GM12872 (cell line): ENCODE measurements at regions not wholly inside any gene's neighbourhood (a gene's known extent, or its start where the extent isn't known, plus 50 kb on each side); places are given as distances from the start of the nearest gene placed in this dataset.

ENCODE experiments used
- TF ChIP-seq, protein P1 (sequence below): IDR thresholded peaks from 3 replicates; pipeline ENCODE4 v1.5.1; 2011; ENCODE audit warnings: low read depth, mild to moderate bottlenecking, low read length, moderate library complexity; ENCODE audit not compliant: insufficient read depth

DNA sequence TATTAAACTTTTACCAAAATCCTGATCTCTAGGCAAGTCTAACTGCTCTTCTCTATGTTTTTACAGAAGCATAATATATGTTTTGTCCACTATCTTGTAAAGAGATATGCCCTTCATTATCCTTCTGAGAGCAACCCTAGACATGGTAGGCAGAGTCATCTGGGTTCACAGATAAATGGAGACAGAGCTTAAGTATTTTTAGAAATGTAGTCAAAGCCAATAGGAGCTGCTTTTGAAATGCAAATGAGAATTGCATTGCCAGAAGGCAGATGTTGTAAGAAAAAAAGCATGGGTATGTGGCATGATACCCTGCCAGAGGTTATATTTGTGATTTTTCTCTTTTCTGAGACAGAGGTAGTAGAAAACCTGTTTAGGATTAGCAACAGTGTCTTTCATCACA is 964.8 kb downstream of the SORCS3 start:
- TF ChIP-seq, protein P1, sequence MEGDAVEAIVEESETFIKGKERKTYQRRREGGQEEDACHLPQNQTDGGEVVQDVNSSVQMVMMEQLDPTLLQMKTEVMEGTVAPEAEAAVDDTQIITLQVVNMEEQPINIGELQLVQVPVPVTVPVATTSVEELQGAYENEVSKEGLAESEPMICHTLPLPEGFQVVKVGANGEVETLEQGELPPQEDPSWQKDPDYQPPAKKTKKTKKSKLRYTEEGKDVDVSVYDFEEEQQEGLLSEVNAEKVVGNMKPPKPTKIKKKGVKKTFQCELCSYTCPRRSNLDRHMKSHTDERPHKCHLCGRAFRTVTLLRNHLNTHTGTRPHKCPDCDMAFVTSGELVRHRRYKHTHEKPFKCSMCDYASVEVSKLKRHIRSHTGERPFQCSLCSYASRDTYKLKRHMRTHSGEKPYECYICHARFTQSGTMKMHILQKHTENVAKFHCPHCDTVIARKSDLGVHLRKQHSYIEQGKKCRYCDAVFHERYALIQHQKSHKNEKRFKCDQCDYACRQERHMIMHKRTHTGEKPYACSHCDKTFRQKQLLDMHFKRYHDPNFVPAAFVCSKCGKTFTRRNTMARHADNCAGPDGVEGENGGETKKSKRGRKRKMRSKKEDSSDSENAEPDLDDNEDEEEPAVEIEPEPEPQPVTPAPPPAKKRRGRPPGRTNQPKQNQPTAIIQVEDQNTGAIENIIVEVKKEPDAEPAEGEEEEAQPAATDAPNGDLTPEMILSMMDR = no peak

DNA sequence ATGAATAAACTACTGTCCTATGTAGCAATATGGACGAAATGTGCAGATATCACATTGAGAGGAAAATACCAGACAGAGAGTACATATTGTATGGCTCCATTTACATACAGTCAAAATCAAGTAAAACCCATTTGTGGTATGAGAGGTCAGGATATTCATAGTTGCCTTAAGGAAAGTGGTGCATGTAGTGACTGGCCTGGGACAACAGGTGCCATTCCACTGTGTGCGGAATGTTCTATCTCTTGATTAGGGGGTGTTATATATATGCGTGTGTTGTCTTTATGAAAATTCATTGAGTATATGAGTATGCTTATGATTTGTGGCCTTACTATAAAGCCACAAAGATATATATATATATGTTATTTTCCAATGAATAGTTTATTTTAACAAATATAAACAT is 964.0 kb downstream of the SORCS3 start:
- TF ChIP-seq, protein P1 = no peak

DNA sequence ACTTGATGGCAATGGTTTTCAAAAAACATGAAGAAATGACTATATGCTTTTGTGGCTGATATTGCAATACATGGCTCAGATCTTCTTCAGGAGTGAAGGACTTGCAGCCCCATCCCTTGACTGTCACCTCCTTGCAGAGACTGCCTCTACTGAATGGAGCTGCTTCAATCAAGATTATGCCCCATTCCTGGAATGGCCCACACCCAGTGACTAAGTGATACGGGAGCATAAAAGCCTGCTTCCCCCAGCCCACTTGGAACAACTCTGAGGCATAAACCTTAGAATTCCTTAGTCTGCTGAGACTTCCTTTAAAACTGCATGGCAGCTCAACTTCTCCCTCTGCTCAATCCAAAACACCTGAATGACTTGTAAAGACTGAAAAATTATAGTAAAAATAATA is 957.1 kb downstream of the SORCS3 start:
- TF ChIP-seq, protein P1 = no peak

DNA sequence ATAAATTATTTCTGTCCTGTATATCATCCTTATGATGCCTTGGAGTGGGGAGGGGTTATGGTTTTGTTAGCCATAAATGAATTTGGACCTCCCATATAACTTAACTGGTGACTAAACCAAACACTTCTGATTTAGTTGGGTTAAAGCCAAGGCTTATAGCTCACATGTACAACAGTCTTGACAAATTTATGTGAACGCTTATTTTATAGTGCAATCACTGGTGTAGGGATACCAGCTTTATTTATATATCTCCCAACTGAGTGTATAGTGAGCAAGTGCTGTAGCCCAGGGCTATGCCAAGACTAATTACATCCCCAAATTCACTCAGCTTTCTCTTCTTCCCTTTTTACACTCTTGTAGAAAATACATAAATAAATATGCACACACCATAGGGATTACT is 956.2 kb downstream of the SORCS3 start:
- TF ChIP-seq, protein P1 = no peak

DNA sequence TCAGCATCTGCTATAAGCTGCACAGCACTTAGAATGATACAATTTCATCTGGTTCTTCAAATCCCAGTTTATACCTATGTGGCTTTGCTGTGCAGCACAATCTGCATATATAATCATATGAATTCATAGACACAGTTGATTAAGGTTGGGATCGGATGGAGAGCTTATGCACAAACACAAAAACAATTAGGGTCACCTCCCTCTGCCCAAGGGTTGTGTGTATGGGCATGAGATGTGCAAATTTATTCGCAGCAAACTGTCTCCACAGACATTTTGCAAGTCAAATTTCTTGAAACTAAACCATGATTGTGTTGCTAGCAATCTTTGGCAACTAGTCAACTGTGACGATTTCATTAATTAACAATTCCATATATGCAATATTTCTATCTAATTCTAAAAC is 955.7 kb downstream of the SORCS3 start:
- TF ChIP-seq, protein P1 = no peak

DNA sequence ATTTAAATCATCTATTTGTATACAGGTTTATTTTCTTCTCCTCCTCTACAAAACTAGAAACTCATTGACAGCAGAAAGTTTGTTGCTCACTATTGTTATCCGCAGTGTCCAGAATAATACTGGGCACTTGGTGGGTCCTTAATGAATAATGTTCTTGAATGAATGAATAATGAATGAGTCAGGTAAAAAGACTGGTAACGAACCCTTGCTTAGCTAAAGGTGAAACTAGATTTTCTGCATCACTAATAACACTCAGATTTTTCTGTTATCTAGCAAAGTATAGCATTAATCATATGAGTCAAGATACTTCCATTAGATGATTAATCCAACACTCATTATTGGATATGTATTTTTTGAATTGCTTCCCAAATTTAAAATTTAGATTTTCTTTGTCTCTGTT is 953.2 kb downstream of the SORCS3 start:
- TF ChIP-seq, protein P1 = no peak

DNA sequence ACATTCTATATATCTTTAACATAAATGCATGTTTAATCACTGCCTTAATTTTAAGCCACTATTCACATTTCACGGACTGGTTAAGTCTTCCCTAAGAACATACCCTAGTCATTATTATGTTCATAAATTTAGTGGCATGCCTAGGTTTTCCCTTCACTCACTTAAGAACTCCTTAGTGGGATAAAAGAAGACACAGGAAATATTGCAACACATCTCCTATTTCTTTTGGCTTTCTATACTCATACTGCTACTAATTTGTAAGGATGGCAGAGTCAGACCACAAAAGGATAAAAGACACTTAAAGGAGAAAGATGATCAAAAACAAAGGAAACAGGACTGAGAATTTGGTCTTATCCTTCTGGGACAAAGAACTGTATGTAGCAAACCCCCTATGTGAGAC is 951.4 kb downstream of the SORCS3 start:
- TF ChIP-seq, protein P1 = no peak
